C4-2B (cell line): ENCODE measurements at regions not wholly inside any gene's neighbourhood (a gene's known extent, or its start where the extent isn't known, plus 50 kb on each side); places are given as distances from the start of the nearest gene placed in this dataset.

ENCODE experiments used
- ZFX ChIP-seq: fragments of 450-650 bp; IDR thresholded peaks from 2 replicates; pipeline ENCODE4 v1.6.1; 2017
- TF ChIP-seq, protein P1 (sequence below): fragments of 450-650 bp; conservative IDR thresholded peaks from 2 replicates; pipeline ENCODE4 v1.5.1; 2017; ENCODE audit warnings: mild to moderate bottlenecking

DNA sequence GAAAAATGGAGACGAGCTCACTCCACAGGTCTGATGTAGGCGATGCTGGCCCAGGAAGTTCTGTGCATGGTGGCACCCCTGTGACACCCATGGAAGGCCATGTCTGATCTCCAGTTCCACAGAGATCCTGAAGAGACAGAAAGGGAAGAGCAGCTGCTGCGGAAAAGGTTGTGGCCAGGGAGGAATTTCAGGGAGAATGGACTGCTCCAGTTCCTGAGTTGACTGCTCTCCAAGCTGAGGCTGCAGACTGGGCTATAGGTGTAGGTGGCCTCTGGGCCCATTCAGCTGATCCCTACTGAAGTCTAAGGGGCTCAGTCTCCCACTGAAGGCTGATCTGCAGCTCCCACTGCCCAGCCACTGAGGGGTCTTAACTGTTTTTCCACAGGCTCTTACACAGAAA is 89.2 kb downstream of the ETS2 start:
- TF ChIP-seq, protein P1, sequence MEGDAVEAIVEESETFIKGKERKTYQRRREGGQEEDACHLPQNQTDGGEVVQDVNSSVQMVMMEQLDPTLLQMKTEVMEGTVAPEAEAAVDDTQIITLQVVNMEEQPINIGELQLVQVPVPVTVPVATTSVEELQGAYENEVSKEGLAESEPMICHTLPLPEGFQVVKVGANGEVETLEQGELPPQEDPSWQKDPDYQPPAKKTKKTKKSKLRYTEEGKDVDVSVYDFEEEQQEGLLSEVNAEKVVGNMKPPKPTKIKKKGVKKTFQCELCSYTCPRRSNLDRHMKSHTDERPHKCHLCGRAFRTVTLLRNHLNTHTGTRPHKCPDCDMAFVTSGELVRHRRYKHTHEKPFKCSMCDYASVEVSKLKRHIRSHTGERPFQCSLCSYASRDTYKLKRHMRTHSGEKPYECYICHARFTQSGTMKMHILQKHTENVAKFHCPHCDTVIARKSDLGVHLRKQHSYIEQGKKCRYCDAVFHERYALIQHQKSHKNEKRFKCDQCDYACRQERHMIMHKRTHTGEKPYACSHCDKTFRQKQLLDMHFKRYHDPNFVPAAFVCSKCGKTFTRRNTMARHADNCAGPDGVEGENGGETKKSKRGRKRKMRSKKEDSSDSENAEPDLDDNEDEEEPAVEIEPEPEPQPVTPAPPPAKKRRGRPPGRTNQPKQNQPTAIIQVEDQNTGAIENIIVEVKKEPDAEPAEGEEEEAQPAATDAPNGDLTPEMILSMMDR: no peak
- TF ChIP-seq ZFX: no peak
